ENCODE measurements at regions not wholly inside any gene's neighbourhood (a gene's known extent, or its start where the extent isn't known, plus 50 kb on each side); places are given as distances from the start of the nearest gene placed in this dataset.

- Histone ChIP-seq H3K27ac (no peak overlapping the region), H3K4me3 (no peak overlapping the region)
- TF ChIP-seq CTCF (IDR thresholded peaks at IDR 0.05), result no peak
- DNase-seq (ENCODE audit: low spot score), result no peak
Measured at GRCh38 chr13:72504131-72504841, 223.1 kb downstream of the MZT1 start.

- Histone ChIP-seq H3K27ac (no peak overlapping the region), H3K4me3 (no peak overlapping the region)
- DNase-seq (ENCODE audit: low spot score), result no peak
- no peak for TF ChIP-seq CTCF (IDR thresholded peaks at IDR 0.05)
Measured at GRCh38 chr13:72500851-72501250, 226.6 kb downstream of the MZT1 start.

- no peak for TF ChIP-seq CTCF (IDR thresholded peaks at IDR 0.05)
- Histone ChIP-seq H3K4me3 (no peak overlapping the region), H3K27ac (no peak overlapping the region)
- no peak for DNase-seq (ENCODE audit: low spot score)
Measured at GRCh38 chr13:72495681-72496080, 231.7 kb downstream of the MZT1 start.

- H3K27ac ChIP-seq, result no peak overlapping the region
- no peak for TF ChIP-seq CTCF (IDR thresholded peaks at IDR 0.05)
- H3K4me3 ChIP-seq, result no peak overlapping the region
- no peak for DNase-seq (ENCODE audit: low spot score)
Measured at GRCh38 chr13:72489751-72490150, 237.7 kb downstream of the MZT1 start.

GRCh38 chr13:72473321-72473720 is 254.1 kb downstream of the MZT1 start:
- no peak for TF ChIP-seq CTCF (IDR thresholded peaks at IDR 0.05)
- no peak for DNase-seq (ENCODE audit: low spot score)
- H3K27ac ChIP-seq, result no peak overlapping the region
- no peak overlapping the region for H3K4me3 ChIP-seq

- Histone ChIP-seq H3K27ac (no peak overlapping the region), H3K4me3 (no peak overlapping the region)
- no peak for DNase-seq (ENCODE audit: low spot score)
- TF ChIP-seq CTCF (IDR thresholded peaks at IDR 0.05), result no peak
Measured at GRCh38 chr13:72469906-72470305, 257.5 kb downstream of the MZT1 start.

- TF ChIP-seq CTCF (IDR thresholded peaks at IDR 0.05), result no peak
- no peak overlapping the region for H3K4me3 ChIP-seq
- H3K27ac ChIP-seq, result no peak overlapping the region
- no peak for DNase-seq (ENCODE audit: low spot score)
Measured at GRCh38 chr13:72463561-72463960, 263.9 kb downstream of the MZT1 start.

Data from coronary artery (tissue), 2 donors.